K562 (cell line): ENCODE measurements at regions not wholly inside any gene's neighbourhood (a gene's known extent, or its start where the extent isn't known, plus 50 kb on each side); places are given as distances from the start of the nearest gene placed in this dataset.

Experiments
- ATAC-seq: fragments of 200-7000 bp; cut with Tn5 transposase; 3 replicates; pipeline ENCODE4 v1.9.1; 2020; ENCODE audit warnings: moderate library complexity
- BruUV-seq: library from RNA; stranded (reverse); fragments of 400-500 nt; replicated peaks from 2 replicates; lab custom pipeline; 2021; lab: Mats Ljungman, UMichigan
- CTCF ChIA-PET: fragments of 300-600 bp; formaldehyde crosslinking; extraction: SDS; loops from one replicate; lab custom pipeline; 2021; ENCODE audit warnings: low intra/inter-chr PET ratio; lab: Yijun Ruan, JAX
- POLR2A ChIA-PET: fragments of 300-600, 350-650 bp; sonication (Branson Sonifier 250); formaldehyde crosslinking; extraction: SDS; loops from one replicate; lab custom pipeline; 2021; ENCODE audit warnings: antibody characterized with exemption, inconsistent platforms; lab: Yijun Ruan, JAX
- DNase-seq, 4 experiments: peaks; one replicate each; pipeline versions ENCODE4 v3.0.0 to v3.0.0-alpha.2; 2011 to 2018; ENCODE audit warnings: low spot score in 3 of 4, mixed read lengths in 3 of 4; ENCODE audit errors: extremely low read depth in 1 of 4
- FAIRE-seq: peaks from 2 replicates; lab custom pipeline; 2011; peaks lifted over from hg19 to GRCh38; lab: Jason Lieb, UNC
- H2AFZ ChIP-seq: 2 replicates; pipeline ENCODE4 v1.6.0; 2011; ENCODE audit warnings: low read depth, low read length, control low read depth, inconsistent platforms
- H3K27ac ChIP-seq: fragments of 200-600 bp; 3 replicates; pipeline ENCODE4 v1.8.0; 2011; ENCODE audit warnings: low read depth, mild to moderate bottlenecking, control low read depth, inconsistent platforms, low read length, moderate library complexity, mixed read lengths; ENCODE audit errors: extremely low read depth
- H3K27me3 ChIP-seq, 2 experiments: fragments of 300-600 bp in 1 of 2; 2 replicates in 1 of 2; 3 replicates in 1 of 2; pipeline versions ENCODE4 v1.6.0 to v1.8.0; 2011; ENCODE audit warnings: inconsistent platforms in 2 of 2, low read length in 2 of 2, mild to moderate bottlenecking in 1 of 2, mixed read lengths in 1 of 2, moderate library complexity in 1 of 2; ENCODE audit not compliant: control insufficient read depth in 2 of 2, insufficient read depth in 2 of 2
- H3K36me3 ChIP-seq: fragments of 300-600 bp; 3 replicates; pipeline ENCODE4 v1.8.0; 2011; ENCODE audit warnings: mild to moderate bottlenecking, low read length, inconsistent platforms; ENCODE audit not compliant: control insufficient read depth, insufficient read depth
- H3K4me1 ChIP-seq, 2 experiments: fragments of 200-600 bp in 1 of 2; replicated peaks in 1 of 2; 2 replicates in 1 of 2; 3 replicates in 1 of 2; pipeline versions ENCODE4 v1.5.1 to v1.8.0; 2011; ENCODE audit warnings: inconsistent platforms in 2 of 2, low read length in 2 of 2, mild to moderate bottlenecking in 1 of 2, mixed read lengths in 1 of 2, moderate library complexity in 1 of 2; ENCODE audit not compliant: control insufficient read depth in 2 of 2, insufficient read depth in 2 of 2
- H3K4me2 ChIP-seq: 2 replicates; pipeline ENCODE4 v1.6.1; 2011; ENCODE audit warnings: low read length, control low read depth, inconsistent platforms, mixed read lengths; ENCODE audit not compliant: insufficient read depth
- H3K4me3 ChIP-seq: fragments of 200-600 bp; sonication (generic), shearing (Covaris generic); 2 replicates; pipeline ENCODE4 v1.5.1; 2016; ENCODE audit warnings: control low read depth, inconsistent platforms
- H3K79me2 ChIP-seq: fragments of 200-600 bp; 3 replicates; pipeline ENCODE4 v1.8.0; 2011; ENCODE audit warnings: low read length, inconsistent platforms; ENCODE audit not compliant: control insufficient read depth, insufficient read depth
- H3K9ac ChIP-seq, 2 experiments: 2 replicates each; pipeline versions ENCODE4 v1.6.0 to v1.6.1; 2011; ENCODE audit warnings: low read depth in 2 of 2, low read length in 2 of 2, control low read depth in 1 of 2, inconsistent platforms in 1 of 2, mild to moderate bottlenecking in 1 of 2, mixed read lengths in 1 of 2; ENCODE audit not compliant: insufficient read depth in 1 of 2
- H3K9me1 ChIP-seq: one replicate; pipeline ENCODE4 v1.6.0; 2011; ENCODE audit warnings: inconsistent platforms, mild to moderate bottlenecking, low read length, moderate library complexity; ENCODE audit not compliant: control insufficient read depth, insufficient read depth
- H3K9me3 ChIP-seq: replicated peaks from 2 replicates; pipeline ENCODE4 v1.5.1; 2011; ENCODE audit warnings: low read depth, low read length, inconsistent platforms; ENCODE audit not compliant: control insufficient read depth, insufficient read depth
- H4K20me1 ChIP-seq: replicated peaks from 2 replicates; pipeline ENCODE4 v1.6.1; 2011; ENCODE audit warnings: low read length, inconsistent platforms, mixed read lengths; ENCODE audit not compliant: control insufficient read depth, insufficient read depth
- ATF1 ChIP-seq, 2 experiments: fragments of 450-650 bp in 1 of 2; IDR thresholded peaks; 2 replicates each; pipeline ENCODE4 v1.6.1; 2016; ENCODE audit warnings: missing compliant biosample characterization in 1 of 2, missing genetic modification characterization in 1 of 2
- DPF2 ChIP-seq: fragments of 450-650 bp; IDR thresholded peaks from 2 replicates; pipeline ENCODE4 v1.6.1; 2016
- FIP1L1 ChIP-seq: fragments of 200-400 bp; formaldehyde crosslinking; IDR thresholded peaks from 2 replicates; pipeline ENCODE4 v1.6.1; 2018; ENCODE audit warnings: mild to moderate bottlenecking, low read depth, low read length; ENCODE audit not compliant: poor library complexity, severe bottlenecking
- MAFG ChIP-seq: fragments of 450-650 bp; conservative IDR thresholded peaks from 2 replicates; pipeline ENCODE4 v1.6.1; 2016; ENCODE audit warnings: missing genetic modification characterization, missing compliant biosample characterization
- PHB ChIP-seq: fragments of 250-450 bp; sonication (Bioruptor Pico); IDR thresholded peaks from 2 replicates; pipeline ENCODE4 v1.5.0; 2021
- YBX1 ChIP-seq: fragments of 450-650 bp; IDR thresholded peaks from 2 replicates; pipeline ENCODE4 v1.7.1; 2016; ENCODE audit warnings: mild to moderate bottlenecking
- WGBS: fragments of 100-300 bp; shearing (Covaris generic); methylation state at CpG from one replicate; pipeline ENCODE4 v1.1.6; 2016; ENCODE audit warnings: low coverage, mixed read lengths; ENCODE audit not compliant: insufficient coverage; ENCODE audit errors: missing lambda C conversion rate; 5-methylcytosine and 5-hydroxymethylcytosine counted together
- in situ Hi-C: fragments of 300-500 bp; cut with MboI; formaldehyde crosslinking; loops from 4 replicates; pipeline ENCODE4 v1.15.0; 2018; ENCODE audit warnings: inconsistent platforms, mixed read lengths
- intact Hi-C: fragments of 100-400 bp; cut with micrococcal nuclease; formaldehyde crosslinking; loops from 2 replicates; pipeline ENCODE4 v1.14.2; 2022
- TF ChIP-seq, protein P1 (sequence below): sonication (generic); formaldehyde crosslinking; IDR thresholded peaks from 2 replicates; pipeline ENCODE4 v1.8.1; 2023; ENCODE audit warnings: mild to moderate bottlenecking, missing genetic modification reagents, moderate library complexity
- TF ChIP-seq, protein P2 (sequence below): fragments of 450-650 bp; IDR thresholded peaks from one replicate; pipeline ENCODE4 v1.6.1; 2018; ENCODE audit warnings: mild to moderate bottlenecking, moderate library complexity; ENCODE audit not compliant: partially characterized antibody
- TF ChIP-seq, protein P3 (sequence below): fragments of 250-450 bp; sonication (Bioruptor Pico); IDR thresholded peaks from 2 replicates; pipeline ENCODE4 v1.8.0; 2021; ENCODE audit warnings: moderate library complexity, mild to moderate bottlenecking, inconsistent platforms

DNA sequence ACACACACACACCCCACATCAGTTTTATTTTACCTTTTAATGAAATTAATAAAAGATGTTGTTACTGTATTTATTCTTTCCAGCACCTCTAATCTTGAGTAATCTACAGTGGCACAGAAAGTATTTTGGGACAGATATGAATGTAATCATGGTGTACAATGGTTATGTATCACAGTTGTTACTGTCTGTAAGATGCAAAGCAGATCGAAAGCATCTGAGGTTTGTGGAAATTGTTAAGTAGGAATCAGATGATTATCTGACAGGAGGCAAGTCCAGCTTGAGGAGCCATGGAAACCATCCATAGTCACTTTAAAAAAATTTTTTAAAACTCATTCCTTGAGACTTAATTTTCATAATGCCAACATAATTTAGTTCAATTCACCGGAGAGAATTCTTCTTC is 636.3 kb upstream of the MARCKS start:
- Histone ChIP-seq H3K4me1 (peaks cover 0 to 3% of the 10 kb centered on the region in 2 experiments; a peak in 2 of 5 replicates), H2AFZ (no peak overlapping the region), H3K4me3 (no peak overlapping the region), H4K20me1 (no peaks in the 10 kb centered on the region), H3K27ac (no peak overlapping the region), H3K4me2 (no peak overlapping the region), H3K9me1 (no peaks in the 10 kb centered on the region), H3K36me3 (no peaks in the 10 kb centered on the region), H3K9ac (no peak overlapping the region), H3K9me3 (no peaks in the 10 kb centered on the region), H3K27me3 (no peaks in the 10 kb centered on the region), H3K79me2 (no peaks in the 10 kb centered on the region)
- intact Hi-C loops, result no loop called here
- POLR2A ChIA-PET, result no interaction called here
- TF ChIP-seq FIP1L1 (no peak), DPF2 (no peak), ATF1 (CRISPR knock-in tag; IDR thresholded peaks at IDR 0.05) (no peak), ATF1 (tag; IDR thresholded peaks at IDR 0.05) (no peak), MAFG (tag) (no peak), YBX1 (no peak), PHB (CRISPR knock-in tag) (no peak)
- TF ChIP-seq, protein P1, sequence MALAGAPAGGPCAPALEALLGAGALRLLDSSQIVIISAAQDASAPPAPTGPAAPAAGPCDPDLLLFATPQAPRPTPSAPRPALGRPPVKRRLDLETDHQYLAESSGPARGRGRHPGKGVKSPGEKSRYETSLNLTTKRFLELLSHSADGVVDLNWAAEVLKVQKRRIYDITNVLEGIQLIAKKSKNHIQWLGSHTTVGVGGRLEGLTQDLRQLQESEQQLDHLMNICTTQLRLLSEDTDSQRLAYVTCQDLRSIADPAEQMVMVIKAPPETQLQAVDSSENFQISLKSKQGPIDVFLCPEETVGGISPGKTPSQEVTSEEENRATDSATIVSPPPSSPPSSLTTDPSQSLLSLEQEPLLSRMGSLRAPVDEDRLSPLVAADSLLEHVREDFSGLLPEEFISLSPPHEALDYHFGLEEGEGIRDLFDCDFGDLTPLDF (CRISPR knock-in tag), result no peak
- TF ChIP-seq, protein P2, sequence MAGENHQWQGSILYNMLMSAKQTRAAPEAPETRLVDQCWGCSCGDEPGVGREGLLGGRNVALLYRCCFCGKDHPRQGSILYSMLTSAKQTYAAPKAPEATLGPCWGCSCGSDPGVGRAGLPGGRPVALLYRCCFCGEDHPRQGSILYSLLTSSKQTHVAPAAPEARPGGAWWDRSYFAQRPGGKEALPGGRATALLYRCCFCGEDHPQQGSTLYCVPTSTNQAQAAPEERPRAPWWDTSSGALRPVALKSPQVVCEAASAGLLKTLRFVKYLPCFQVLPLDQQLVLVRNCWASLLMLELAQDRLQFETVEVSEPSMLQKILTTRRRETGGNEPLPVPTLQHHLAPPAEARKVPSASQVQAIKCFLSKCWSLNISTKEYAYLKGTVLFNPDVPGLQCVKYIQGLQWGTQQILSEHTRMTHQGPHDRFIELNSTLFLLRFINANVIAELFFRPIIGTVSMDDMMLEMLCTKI, result no peak
- TF ChIP-seq, protein P3, sequence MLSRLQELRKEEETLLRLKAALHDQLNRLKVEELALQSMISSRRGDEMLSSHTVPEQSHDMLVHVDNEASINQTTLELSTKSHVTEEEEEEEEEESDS (CRISPR knock-in tag), result no peak
- BruUV-seq, result no TSS peak
- WGBS, result 6% methylated on average over 2 of the region's 2 CpGs
- DNase-seq (no peak), ATAC-seq (no peak), FAIRE-seq (no peak)
- in situ Hi-C loops, result no loop called here
- CTCF ChIA-PET, result no interaction called here
